ENCODE measurements at regions not wholly inside any gene's neighbourhood (a gene's known extent, or its start where the extent isn't known, plus 50 kb on each side); places are given as distances from the start of the nearest gene placed in this dataset.
"Not testable (repeated sequence)": the region's sequence is repeated elsewhere in the genome, so short reads cannot be mapped to it uniquely, and the experiment has no call there.

DNA sequence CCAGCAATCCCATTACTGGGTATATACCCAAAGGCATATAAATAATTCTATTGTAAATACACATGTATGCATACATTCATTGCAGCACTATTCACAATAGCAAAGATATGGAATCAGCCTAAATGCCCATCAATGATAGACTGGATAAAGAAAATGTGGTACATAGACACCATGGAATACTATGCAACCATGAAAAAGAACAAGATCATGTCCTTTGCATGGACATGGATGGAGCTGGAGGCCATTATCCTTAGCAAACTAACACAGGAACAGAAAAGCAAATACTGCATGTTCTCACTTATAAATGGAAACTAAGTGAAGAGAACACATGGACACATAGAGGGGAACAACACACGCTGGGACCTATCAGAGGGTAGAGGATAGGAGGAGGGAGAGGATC is 51.3 kb upstream of the CASK start:
- TF ChIP-seq, protein P1, sequence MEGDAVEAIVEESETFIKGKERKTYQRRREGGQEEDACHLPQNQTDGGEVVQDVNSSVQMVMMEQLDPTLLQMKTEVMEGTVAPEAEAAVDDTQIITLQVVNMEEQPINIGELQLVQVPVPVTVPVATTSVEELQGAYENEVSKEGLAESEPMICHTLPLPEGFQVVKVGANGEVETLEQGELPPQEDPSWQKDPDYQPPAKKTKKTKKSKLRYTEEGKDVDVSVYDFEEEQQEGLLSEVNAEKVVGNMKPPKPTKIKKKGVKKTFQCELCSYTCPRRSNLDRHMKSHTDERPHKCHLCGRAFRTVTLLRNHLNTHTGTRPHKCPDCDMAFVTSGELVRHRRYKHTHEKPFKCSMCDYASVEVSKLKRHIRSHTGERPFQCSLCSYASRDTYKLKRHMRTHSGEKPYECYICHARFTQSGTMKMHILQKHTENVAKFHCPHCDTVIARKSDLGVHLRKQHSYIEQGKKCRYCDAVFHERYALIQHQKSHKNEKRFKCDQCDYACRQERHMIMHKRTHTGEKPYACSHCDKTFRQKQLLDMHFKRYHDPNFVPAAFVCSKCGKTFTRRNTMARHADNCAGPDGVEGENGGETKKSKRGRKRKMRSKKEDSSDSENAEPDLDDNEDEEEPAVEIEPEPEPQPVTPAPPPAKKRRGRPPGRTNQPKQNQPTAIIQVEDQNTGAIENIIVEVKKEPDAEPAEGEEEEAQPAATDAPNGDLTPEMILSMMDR (IDR thresholded peaks at IDR 0.05) = not testable (repeated sequence)
- TF ChIP-seq POLR2A (IDR thresholded peaks at IDR 0.05) = not testable (repeated sequence)

Measured in lower leg skin (tissue), 3 donors.